ENCODE measurements at regions not wholly inside any gene's neighbourhood (a gene's known extent, or its start where the extent isn't known, plus 50 kb on each side); places are given as distances from the start of the nearest gene placed in this dataset.

- no peak for DNase-seq
- TF ChIP-seq POLR2A (IDR thresholded peaks at IDR 0.05), result no peak
- TF ChIP-seq CTCF (IDR thresholded peaks at IDR 0.05), result no peak
These were observed 341.8 kb downstream of the TMEM182 start for GRCh38 chr2:103103678-103104077.

GRCh38 chr2:103119352-103119751 lies 357.5 kb downstream of the TMEM182 start:
- Histone ChIP-seq H3K4me1 (no peaks in the 10 kb centered on the region), H3K36me3 (no peaks in the 10 kb centered on the region), H3K9me3 (no peaks in the 10 kb centered on the region), H3K27ac (no peak overlapping the region), H3K4me3 (no peak overlapping the region), H3K27me3 (no peaks in the 10 kb centered on the region)
- intact Hi-C loops (cut with DNase I; ENCODE audit: low total_unique reads), result no loop called here
- TF ChIP-seq POLR2A (IDR thresholded peaks at IDR 0.05) (no peak), CTCF (IDR thresholded peaks at IDR 0.05) (no peak)
- DNase-seq, result no peak

More at GRCh38 chr2:103103678-103104077, 341.8 kb downstream of the TMEM182 start:
- no peaks in the 10 kb centered on the region for H3K27me3 ChIP-seq
- no peak overlapping the region for H3K4me3 ChIP-seq
- H3K9me3 ChIP-seq, result no peaks in the 10 kb centered on the region
- no peak overlapping the region for H3K27ac ChIP-seq
- no peaks in the 10 kb centered on the region for H3K4me1 ChIP-seq
- intact Hi-C loops (cut with DNase I; ENCODE audit: low total_unique reads), result no loop called here
- H3K36me3 ChIP-seq, result no peaks in the 10 kb centered on the region

- TF ChIP-seq CTCF (IDR thresholded peaks at IDR 0.05) (no peak), POLR2A (IDR thresholded peaks at IDR 0.05) (no peak)
- Histone ChIP-seq H3K27me3 (no peaks in the 10 kb centered on the region), H3K36me3 (no peaks in the 10 kb centered on the region), H3K4me1 (no peaks in the 10 kb centered on the region), H3K27ac (no peak overlapping the region), H3K4me3 (no peak overlapping the region), H3K9me3 (no peaks in the 10 kb centered on the region)
- intact Hi-C loops (cut with DNase I; ENCODE audit: low total_unique reads), result no loop called here
- DNase-seq, result no peak
These were observed 359.3 kb downstream of the TMEM182 start for GRCh38 chr2:103121106-103121505.

- Histone ChIP-seq H3K36me3 (no peaks in the 10 kb centered on the region), H3K27me3 (no peaks in the 10 kb centered on the region), H3K4me3 (no peak overlapping the region), H3K9me3 (no peaks in the 10 kb centered on the region), H3K4me1 (no peaks in the 10 kb centered on the region), H3K27ac (no peak overlapping the region)
- TF ChIP-seq POLR2A (IDR thresholded peaks at IDR 0.05) (no peak), CTCF (IDR thresholded peaks at IDR 0.05) (no peak)
- no peak for DNase-seq
- intact Hi-C loops (cut with DNase I; ENCODE audit: low total_unique reads), result no loop called here
These were observed 361.7 kb downstream of the TMEM182 start for GRCh38 chr2:103123516-103123915.

- TF ChIP-seq POLR2A (IDR thresholded peaks at IDR 0.05), result no peak
- TF ChIP-seq CTCF (IDR thresholded peaks at IDR 0.05), result no peak
- Histone ChIP-seq H3K4me3 (no peak overlapping the region), H3K36me3 (no peaks in the 10 kb centered on the region), H3K27me3 (no peaks in the 10 kb centered on the region), H3K4me1 (no peaks in the 10 kb centered on the region), H3K9me3 (no peaks in the 10 kb centered on the region), H3K27ac (no peak overlapping the region)
- intact Hi-C loops (cut with DNase I; ENCODE audit: low total_unique reads), result no loop called here
- no peak for DNase-seq
These were observed 369.0 kb downstream of the TMEM182 start for GRCh38 chr2:103130857-103131256.
